ENCODE measurements at regions not wholly inside any gene's neighbourhood (a gene's known extent, or its start where the extent isn't known, plus 50 kb on each side); places are given as distances from the start of the nearest gene placed in this dataset.

DNA sequence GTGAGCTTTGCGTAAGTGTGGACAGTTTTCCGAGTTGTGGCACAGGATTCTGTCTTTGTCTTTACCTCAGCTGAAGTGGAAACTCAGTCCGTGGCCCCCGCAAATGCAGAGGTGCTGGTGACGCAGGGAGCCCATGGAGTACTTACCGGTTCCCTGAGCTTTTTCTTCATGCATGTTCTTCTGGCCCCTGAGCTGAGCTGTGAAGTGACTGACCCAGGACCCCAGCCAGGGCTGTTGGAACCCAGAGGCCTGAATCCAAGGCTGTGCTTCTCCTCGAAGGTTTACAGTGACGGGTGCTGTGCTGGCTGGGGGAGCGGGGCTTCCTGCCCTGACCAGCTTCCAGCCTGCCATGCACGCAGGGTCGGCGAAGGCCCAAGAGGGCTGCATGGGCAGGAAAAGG is 223.5 kb downstream of the GLRX3 start:
- DNase-seq (ENCODE audit: low spot score) (no peak), ATAC-seq (ENCODE audit: low FRiP score) (no peak)
- TF ChIP-seq, protein P1, sequence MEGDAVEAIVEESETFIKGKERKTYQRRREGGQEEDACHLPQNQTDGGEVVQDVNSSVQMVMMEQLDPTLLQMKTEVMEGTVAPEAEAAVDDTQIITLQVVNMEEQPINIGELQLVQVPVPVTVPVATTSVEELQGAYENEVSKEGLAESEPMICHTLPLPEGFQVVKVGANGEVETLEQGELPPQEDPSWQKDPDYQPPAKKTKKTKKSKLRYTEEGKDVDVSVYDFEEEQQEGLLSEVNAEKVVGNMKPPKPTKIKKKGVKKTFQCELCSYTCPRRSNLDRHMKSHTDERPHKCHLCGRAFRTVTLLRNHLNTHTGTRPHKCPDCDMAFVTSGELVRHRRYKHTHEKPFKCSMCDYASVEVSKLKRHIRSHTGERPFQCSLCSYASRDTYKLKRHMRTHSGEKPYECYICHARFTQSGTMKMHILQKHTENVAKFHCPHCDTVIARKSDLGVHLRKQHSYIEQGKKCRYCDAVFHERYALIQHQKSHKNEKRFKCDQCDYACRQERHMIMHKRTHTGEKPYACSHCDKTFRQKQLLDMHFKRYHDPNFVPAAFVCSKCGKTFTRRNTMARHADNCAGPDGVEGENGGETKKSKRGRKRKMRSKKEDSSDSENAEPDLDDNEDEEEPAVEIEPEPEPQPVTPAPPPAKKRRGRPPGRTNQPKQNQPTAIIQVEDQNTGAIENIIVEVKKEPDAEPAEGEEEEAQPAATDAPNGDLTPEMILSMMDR (IDR thresholded peaks at IDR 0.05): no peak

DNA sequence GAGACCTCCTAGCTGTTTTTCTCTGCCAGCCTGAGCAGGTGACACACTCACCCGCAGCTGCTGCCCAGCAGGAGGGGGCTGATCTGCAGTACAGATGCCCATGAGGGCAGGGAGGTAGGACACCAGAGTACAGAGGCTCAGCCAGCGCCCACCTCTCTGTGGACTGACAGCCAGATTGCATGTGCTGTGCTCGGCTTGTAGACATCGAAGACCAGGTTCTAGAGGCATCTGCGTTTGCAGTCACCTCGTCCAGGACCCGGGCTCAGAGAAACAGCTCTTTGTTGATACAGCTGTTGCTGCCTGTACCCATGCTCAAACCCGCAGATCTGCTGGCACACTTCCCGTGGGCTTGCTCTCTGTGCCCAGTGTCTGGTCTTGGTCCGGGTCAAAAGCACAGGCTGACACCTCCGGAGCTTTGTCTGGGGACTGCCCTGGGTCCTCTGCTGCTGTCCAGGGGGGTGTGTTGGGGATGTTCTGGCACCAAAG is 224.7 kb downstream of the GLRX3 start:
- TF ChIP-seq, protein P1 (IDR thresholded peaks at IDR 0.05): no peak
- DNase-seq (ENCODE audit: low spot score) (no peak), ATAC-seq (ENCODE audit: low FRiP score) (no peak)

DNA sequence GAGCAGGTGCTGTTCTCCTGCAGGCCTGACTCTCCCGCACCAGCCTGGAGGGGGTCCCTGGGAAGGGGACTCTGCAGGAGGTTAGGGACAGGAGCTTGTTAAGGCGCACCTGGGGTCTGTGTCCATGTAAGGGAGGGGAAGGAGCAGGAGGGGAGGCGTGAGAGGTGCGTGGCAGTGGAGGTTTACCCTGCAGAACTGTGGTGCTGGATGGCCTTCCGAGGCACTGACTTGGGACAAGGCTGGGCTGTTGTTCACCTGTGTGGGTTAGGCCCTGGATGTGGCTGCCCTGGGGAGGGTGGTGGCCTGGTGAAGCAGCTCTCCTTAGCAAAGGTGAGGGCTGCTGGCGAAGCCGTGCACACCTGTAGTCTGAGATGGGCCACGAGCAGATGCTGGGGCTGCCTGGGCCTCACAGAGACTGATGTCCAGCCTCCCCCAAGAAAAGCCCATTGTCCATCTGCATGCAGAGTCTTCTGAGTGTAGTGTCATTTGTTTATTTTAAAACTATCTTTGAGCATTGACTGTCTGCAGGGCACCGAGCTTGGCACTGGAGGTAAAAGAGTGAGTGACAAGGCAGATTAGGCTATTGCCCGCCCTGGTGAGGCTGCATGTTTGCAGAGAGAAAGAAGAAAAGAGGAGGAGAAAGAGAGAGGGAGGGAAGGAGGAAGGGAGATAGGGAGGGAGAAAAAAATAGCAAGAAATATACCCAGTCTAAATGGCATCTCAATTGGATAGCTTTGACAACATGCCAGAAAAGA is 225.3 kb downstream of the GLRX3 start:
- TF ChIP-seq, protein P1 (IDR thresholded peaks at IDR 0.05): no peak
- ATAC-seq (ENCODE audit: low FRiP score) (no peak), DNase-seq (ENCODE audit: low spot score) (no peak)

DNA sequence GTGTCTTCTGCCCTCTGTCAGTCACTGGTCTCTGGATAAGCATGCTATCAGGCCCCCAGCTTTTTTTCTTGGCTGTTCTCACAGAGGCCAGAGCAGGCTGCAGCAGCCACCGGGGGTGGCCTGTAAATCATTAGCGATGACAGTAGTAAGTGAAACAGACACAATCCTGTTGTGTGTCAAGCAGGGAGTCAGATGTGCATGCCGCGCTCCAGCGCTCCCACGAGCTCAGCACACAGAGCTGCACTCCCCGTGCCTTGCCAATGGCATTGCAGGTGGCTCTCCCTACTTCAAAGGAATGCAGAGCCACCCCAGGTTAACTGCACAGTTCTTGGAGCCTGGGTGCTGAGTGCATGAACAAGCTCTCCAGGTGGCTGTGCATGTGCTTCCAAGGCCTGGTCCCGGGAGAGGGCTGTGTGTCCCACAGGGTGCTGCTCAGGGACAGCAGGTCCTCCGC is 226.1 kb downstream of the GLRX3 start:
- TF ChIP-seq, protein P1 (IDR thresholded peaks at IDR 0.05): no peak
- DNase-seq (ENCODE audit: low spot score) (no peak), ATAC-seq (ENCODE audit: low FRiP score) (no peak)

DNA sequence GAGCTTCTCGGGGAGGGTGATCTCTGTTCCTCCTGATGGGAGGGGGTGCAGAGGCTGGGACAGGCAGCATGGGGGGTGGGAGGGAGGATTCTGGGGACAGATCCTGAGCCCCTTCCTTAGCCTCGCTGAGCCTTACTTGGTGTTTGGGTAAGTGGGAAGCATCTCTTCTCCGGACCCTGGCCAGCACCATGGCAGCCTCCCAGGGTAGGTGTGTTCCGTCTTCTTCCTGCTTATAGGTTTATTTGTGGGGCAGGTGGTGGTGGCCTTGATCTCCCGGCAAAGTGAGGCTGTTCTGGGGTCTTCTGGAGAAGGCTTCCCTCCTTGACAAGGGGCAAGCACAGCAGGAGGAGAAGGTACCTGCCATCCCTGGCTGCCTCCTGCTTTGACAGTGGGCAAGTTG is 226.9 kb downstream of the GLRX3 start:
- ATAC-seq (ENCODE audit: low FRiP score) (no peak), DNase-seq (ENCODE audit: low spot score) (no peak)
- TF ChIP-seq, protein P1 (IDR thresholded peaks at IDR 0.05): no peak

DNA sequence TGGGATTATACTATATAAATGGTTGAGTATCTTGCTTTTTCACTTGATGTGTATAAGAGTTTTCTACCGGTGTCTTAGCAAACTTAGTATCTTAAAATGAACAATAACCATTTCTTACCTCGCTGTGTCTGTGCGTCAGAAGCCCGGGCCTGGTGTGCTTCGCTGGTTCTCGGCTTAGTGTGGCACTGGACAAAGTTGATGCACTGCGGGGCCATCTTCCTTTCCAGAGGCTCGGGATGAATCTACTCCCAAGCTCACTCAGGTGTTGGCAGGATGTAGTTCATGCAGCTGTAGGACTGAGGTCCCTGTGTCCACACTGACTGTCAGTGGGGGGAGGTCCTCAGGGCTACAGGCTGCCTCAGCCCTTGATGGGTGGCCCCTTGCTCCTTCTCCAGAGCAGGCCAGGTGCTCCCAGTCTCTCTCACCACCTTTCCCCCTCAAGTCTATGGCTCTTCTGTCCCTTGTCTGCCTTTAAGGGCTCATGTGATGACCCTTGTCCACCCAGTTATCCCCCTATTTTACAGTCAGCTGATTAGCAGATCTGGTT is 227.8 kb downstream of the GLRX3 start:
- no peak for ATAC-seq (ENCODE audit: low FRiP score)
- no peak for DNase-seq (ENCODE audit: low spot score)
- TF ChIP-seq, protein P1 (IDR thresholded peaks at IDR 0.05): no peak
